ENCODE measurements at regions not wholly inside any gene's neighbourhood (a gene's known extent, or its start where the extent isn't known, plus 50 kb on each side); places are given as distances from the start of the nearest gene placed in this dataset.
A peak's percentile ranks its signal among the peaks of the same experiment; 100 is the strongest.

DNA sequence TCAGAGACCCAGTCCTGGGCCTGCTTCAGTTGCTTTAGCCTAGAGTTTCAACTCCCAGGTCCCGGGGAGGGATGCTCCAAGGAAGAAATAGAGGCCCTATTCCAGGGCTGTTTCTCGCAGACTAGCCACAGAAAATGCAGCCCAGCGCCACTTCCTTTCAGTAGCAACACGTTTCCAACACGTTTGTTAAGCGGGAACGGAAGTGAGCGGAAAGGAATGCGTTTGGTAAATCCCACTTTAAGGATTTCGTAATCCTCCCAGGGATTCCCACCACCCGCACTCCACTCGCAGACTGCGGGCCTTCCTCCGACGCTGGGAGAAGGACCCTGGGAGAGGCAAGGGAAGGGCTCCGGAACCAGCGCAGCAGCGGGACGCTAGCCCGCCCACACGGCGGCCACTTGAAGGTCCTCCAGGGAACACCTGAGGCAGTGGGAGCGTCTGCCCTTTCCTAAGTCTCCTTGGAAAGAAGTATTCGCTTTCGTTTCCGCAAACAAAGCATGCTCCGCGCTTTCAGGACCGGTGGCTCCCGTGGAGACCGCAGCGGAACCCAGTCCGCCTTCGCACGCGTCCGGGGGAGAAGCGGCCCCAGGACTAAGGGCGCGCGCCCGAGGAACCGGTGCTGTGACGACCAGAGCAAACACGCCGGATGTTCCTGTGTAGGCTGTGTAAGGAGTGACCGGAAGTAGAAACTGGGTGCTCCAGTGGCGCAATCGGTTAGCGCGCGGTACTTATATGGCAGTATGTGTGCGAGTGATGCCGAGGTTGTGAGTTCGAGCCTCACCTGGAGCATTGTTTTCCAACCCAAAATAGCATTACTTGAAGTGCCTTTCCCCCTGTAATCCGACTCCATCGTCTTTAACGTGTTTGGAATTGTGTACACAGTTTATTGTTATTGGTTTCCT is 227.6 kb upstream of the PRSS16 start:
- 2 to 5% methylated on average over 56 to 58 of the region's 58 CpGs for WGBS, 2 donors
- peak overlapping the region; percentile 86 to 94 for H3K27ac ChIP-seq (ENCODE audit: low read depth in 2 of 2, low read length in 1 of 2)
- H3K4me3 ChIP-seq (ENCODE audit: low read depth in 1 of 2, low read length in 2 of 2): peak overlapping the region; percentile 63 to 66
- H3K4me1 ChIP-seq (ENCODE audit: control insufficient read depth in 2 of 2, insufficient read depth in 2 of 2, low read length in 1 of 2): no peaks in the 10 kb centered on the region
- peaks cover 0 to 3% of the 10 kb centered on the region in 2 donors for H3K9me3 ChIP-seq (ENCODE audit: control insufficient read depth in 2 of 2, insufficient read depth in 1 of 2, low read depth in 1 of 2, low read length in 1 of 2)
- no peaks in the 10 kb centered on the region for H3K27me3 ChIP-seq (ENCODE audit: control insufficient read depth in 1 of 2, insufficient read depth in 2 of 2, low read length in 2 of 2)
- no peaks in the 10 kb centered on the region for H3K36me3 ChIP-seq (ENCODE audit: control insufficient read depth in 2 of 2, insufficient read depth in 2 of 2, low read length in 1 of 2)

DNA sequence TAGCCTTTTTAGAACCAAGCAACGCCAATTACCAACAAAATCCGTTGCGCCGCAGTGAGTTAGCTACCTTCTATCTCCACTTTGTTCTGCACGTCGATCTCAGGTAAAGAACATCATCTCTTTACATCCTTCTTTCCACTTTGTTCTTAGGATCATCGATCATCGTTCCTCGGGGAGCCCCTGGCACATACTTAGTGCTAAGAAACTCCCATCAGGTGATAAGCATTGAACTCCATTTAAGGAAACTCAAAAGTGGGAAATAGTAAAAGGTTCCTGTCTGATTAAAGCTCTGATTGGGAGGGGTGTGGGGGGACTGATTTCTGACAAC is 227.0 kb upstream of the PRSS16 start:
- 63 to 68% methylated on average over 9 of the region's 9 CpGs for WGBS, 2 donors
- Histone ChIP-seq H3K9me3 (ENCODE audit: control insufficient read depth in 2 of 2, insufficient read depth in 1 of 2, low read depth in 1 of 2, low read length in 1 of 2) (peaks cover 0 to 3% of the 10 kb centered on the region in 2 donors), H3K27me3 (ENCODE audit: control insufficient read depth in 1 of 2, insufficient read depth in 2 of 2, low read length in 2 of 2) (no peaks in the 10 kb centered on the region), H3K4me1 (ENCODE audit: control insufficient read depth in 2 of 2, insufficient read depth in 2 of 2, low read length in 1 of 2) (no peaks in the 10 kb centered on the region), H3K27ac (ENCODE audit: low read depth in 2 of 2, low read length in 1 of 2) (peak overlapping the region; percentile 86 to 94), H3K36me3 (ENCODE audit: control insufficient read depth in 2 of 2, insufficient read depth in 2 of 2, low read length in 1 of 2) (no peaks in the 10 kb centered on the region), H3K4me3 (ENCODE audit: low read depth in 1 of 2, low read length in 2 of 2) (peak overlapping the region; percentile 63 to 66)

DNA sequence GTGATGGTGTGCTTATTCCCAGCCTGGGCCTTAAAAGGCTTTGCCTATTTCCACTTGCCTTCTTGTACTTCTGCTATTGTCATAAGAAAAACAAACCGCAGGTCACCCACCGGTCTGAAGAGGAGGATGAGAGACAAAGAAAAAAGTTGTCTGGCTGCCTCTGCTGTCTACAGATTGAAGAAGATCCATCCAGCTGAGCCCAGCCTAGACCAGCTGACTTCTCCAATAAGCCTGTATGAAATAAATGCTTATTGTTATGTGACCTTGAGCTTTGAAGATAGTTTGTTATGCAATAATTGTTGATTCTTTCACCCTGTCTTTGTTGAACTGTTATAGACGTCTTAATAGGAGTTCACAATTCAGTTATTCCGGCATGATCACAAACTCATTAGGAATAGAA is 223.8 kb upstream of the PRSS16 start:
- Histone ChIP-seq H3K4me3 (ENCODE audit: low read depth in 1 of 2, low read length in 2 of 2) (no peak overlapping the region), H3K27ac (ENCODE audit: low read depth in 2 of 2, low read length in 1 of 2) (no peak overlapping the region), H3K4me1 (ENCODE audit: control insufficient read depth in 2 of 2, insufficient read depth in 2 of 2, low read length in 1 of 2) (no peaks in the 10 kb centered on the region), H3K9me3 (ENCODE audit: control insufficient read depth in 2 of 2, insufficient read depth in 1 of 2, low read depth in 1 of 2, low read length in 1 of 2) (peaks cover 0 to 3% of the 10 kb centered on the region in 2 donors), H3K36me3 (ENCODE audit: control insufficient read depth in 2 of 2, insufficient read depth in 2 of 2, low read length in 1 of 2) (no peaks in the 10 kb centered on the region), H3K27me3 (ENCODE audit: control insufficient read depth in 1 of 2, insufficient read depth in 2 of 2, low read length in 2 of 2) (no peaks in the 10 kb centered on the region)
- WGBS, 2 donors: 93 to 94% methylated on average over 4 of the region's 4 CpGs

DNA sequence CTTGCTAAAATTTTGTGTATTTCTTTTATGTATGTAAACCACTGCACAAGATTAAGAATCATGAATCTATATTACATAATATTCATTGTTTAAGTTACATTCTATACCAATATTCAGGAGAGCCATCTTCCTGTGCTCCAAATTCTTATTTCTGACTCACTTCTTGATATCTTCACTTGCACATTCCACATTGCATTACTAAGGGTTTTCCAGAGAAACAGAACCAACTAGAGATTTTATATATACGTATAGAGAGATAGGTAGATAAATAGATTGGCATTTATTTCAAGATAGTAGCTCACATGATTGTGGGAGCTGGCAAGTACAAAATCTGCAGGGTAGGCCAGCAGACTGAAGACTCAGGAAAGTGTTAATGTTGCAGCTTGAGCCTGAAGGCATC is 222.2 kb upstream of the PRSS16 start:
- H3K4me3 ChIP-seq (ENCODE audit: low read depth in 1 of 2, low read length in 2 of 2): no peak overlapping the region
- H3K36me3 ChIP-seq (ENCODE audit: control insufficient read depth in 2 of 2, insufficient read depth in 2 of 2, low read length in 1 of 2): no peaks in the 10 kb centered on the region
- 93 to 99% methylated on average over 1 of the region's 1 CpG for WGBS, 2 donors
- H3K4me1 ChIP-seq (ENCODE audit: control insufficient read depth in 2 of 2, insufficient read depth in 2 of 2, low read length in 1 of 2): no peaks in the 10 kb centered on the region
- peaks cover 0 to 2% of the 10 kb centered on the region in 2 donors for H3K9me3 ChIP-seq (ENCODE audit: control insufficient read depth in 2 of 2, insufficient read depth in 1 of 2, low read depth in 1 of 2, low read length in 1 of 2)
- H3K27ac ChIP-seq (ENCODE audit: low read depth in 2 of 2, low read length in 1 of 2): no peak overlapping the region
- no peaks in the 10 kb centered on the region for H3K27me3 ChIP-seq (ENCODE audit: control insufficient read depth in 1 of 2, insufficient read depth in 2 of 2, low read length in 2 of 2)

DNA sequence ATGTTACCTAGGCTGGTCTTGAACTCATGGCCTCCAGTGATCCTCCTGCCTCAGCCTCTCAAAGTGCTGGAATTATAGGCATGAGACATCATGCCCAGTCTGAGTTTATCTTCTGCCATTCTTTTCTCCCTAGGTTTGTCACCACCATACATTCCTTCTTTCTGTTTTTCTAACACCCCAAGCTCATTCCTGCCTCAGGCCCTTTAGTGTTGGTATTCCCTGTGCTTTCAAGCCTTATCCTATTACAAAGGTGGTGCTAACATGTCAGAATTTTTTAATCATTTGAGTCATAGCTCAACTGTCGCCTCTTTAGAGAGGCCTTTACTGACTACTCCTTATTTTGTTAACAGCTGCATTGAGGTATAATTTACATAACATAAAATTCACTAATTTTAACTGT is 221.1 kb upstream of the PRSS16 start:
- Histone ChIP-seq H3K4me1 (ENCODE audit: control insufficient read depth in 2 of 2, insufficient read depth in 2 of 2, low read length in 1 of 2) (no peaks in the 10 kb centered on the region), H3K4me3 (ENCODE audit: low read depth in 1 of 2, low read length in 2 of 2) (no peak overlapping the region), H3K27ac (ENCODE audit: low read depth in 2 of 2, low read length in 1 of 2) (no peak overlapping the region), H3K9me3 (ENCODE audit: control insufficient read depth in 2 of 2, insufficient read depth in 1 of 2, low read depth in 1 of 2, low read length in 1 of 2) (peaks cover 0 to 3% of the 10 kb centered on the region in 2 donors), H3K36me3 (ENCODE audit: control insufficient read depth in 2 of 2, insufficient read depth in 2 of 2, low read length in 1 of 2) (no peaks in the 10 kb centered on the region), H3K27me3 (ENCODE audit: control insufficient read depth in 1 of 2, insufficient read depth in 2 of 2, low read length in 2 of 2) (no peaks in the 10 kb centered on the region)
- 68 to 89% methylated on average over 1 of the region's 1 CpG for WGBS, 2 donors

DNA sequence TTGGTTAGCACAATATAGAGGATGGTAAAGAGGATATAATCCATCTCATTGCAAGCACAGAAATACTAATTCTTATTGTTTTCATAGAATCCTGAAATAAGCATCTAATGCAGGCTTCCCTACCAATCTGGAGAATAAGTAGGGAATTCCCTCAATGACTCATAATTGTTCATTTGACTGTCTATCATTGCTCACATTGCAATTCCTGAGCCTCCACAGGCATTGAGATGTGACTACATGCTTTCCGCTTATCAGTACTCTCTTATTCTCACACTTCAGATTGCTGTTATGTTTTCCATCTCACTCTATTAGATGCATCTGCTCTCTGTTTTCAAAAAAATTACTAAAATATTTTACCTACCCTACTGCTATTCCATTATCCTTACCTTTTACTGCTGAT is 216.2 kb upstream of the PRSS16 start:
- Histone ChIP-seq H3K27ac (ENCODE audit: low read depth in 2 of 2, low read length in 1 of 2) (no peak overlapping the region), H3K9me3 (ENCODE audit: control insufficient read depth in 2 of 2, insufficient read depth in 1 of 2, low read depth in 1 of 2, low read length in 1 of 2) (peaks cover 0 to 3% of the 10 kb centered on the region in 2 donors), H3K27me3 (ENCODE audit: control insufficient read depth in 1 of 2, insufficient read depth in 2 of 2, low read length in 2 of 2) (no peaks in the 10 kb centered on the region), H3K36me3 (ENCODE audit: control insufficient read depth in 2 of 2, insufficient read depth in 2 of 2, low read length in 1 of 2) (no peaks in the 10 kb centered on the region), H3K4me3 (ENCODE audit: low read depth in 1 of 2, low read length in 2 of 2) (no peak overlapping the region), H3K4me1 (ENCODE audit: control insufficient read depth in 2 of 2, insufficient read depth in 2 of 2, low read length in 1 of 2) (no peaks in the 10 kb centered on the region)
- WGBS, 2 donors: 87 to 94% methylated on average over 1 of the region's 1 CpG

DNA sequence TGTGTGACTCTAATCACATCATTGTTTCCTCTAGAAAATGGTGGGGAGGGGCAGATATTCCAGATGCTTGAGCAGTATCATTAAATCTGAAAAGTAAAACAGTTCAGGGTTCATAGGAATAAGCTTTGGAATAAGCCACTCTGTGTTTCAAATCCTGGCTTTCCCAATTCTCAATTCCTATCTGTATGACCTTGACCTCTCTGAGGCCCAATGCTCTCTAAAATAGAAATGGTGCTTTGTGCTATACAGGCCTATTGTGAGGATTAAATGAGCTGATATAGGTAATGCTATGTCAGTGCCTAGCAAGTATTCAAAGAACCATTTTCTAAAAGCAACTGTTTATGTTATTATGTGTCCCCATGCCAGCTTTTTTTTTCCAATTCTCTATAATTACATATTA is 209.0 kb upstream of the PRSS16 start:
- Histone ChIP-seq H3K9me3 (ENCODE audit: control insufficient read depth in 2 of 2, insufficient read depth in 1 of 2, low read depth in 1 of 2, low read length in 1 of 2) (no peaks in the 10 kb centered on the region), H3K27ac (ENCODE audit: low read depth in 2 of 2, low read length in 1 of 2) (no peak overlapping the region), H3K4me1 (ENCODE audit: control insufficient read depth in 2 of 2, insufficient read depth in 2 of 2, low read length in 1 of 2) (no peaks in the 10 kb centered on the region), H3K36me3 (ENCODE audit: control insufficient read depth in 2 of 2, insufficient read depth in 2 of 2, low read length in 1 of 2) (no peaks in the 10 kb centered on the region), H3K27me3 (ENCODE audit: control insufficient read depth in 1 of 2, insufficient read depth in 2 of 2, low read length in 2 of 2) (no peaks in the 10 kb centered on the region), H3K4me3 (ENCODE audit: low read depth in 1 of 2, low read length in 2 of 2) (no peak overlapping the region)

DNA sequence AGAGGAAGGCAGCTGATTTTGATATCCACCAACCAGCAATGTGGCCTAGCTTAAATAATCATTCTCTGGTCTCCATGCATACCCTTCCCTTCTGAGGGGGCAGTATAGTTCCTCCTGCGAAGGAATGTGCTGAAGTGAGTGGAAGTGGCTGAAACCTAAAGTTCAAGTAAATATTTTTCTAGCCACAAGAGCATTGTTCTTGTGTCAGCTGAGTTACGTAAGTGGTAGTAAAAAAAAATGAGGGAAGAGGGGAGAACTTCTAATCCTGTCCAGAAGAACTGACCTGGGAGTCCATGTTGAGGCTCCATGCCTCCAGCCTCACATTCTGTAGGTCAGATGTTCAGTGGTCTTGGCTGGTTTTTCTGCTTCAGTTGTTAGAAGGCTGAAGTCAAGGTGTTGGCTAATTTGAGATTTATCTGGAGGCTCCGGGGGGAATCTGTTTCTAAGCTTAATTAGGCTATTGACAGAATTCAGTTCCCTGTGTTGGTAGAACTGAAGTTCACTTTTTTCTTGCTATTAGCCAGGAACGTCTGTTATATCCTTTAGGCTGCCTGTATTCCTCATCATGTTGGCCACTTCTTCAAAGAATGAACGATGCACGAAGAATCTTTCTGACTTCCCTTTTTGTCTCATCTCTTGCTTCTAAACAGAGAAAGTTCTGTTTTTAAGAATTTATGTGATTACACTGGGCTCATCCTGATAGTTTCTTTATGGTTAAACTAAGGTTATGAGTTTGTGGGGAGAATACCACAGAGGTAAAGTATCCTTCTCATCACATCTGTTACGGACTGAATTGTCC is 207.1 kb upstream of the PRSS16 start:
- no peak overlapping the region for H3K4me3 ChIP-seq (ENCODE audit: low read depth in 1 of 2, low read length in 2 of 2)
- H3K4me1 ChIP-seq (ENCODE audit: control insufficient read depth in 2 of 2, insufficient read depth in 2 of 2, low read length in 1 of 2): no peaks in the 10 kb centered on the region
- 77 to 78% methylated on average over 7 of the region's 7 CpGs for WGBS, 2 donors
- H3K9me3 ChIP-seq (ENCODE audit: control insufficient read depth in 2 of 2, insufficient read depth in 1 of 2, low read depth in 1 of 2, low read length in 1 of 2): no peaks in the 10 kb centered on the region
- no peaks in the 10 kb centered on the region for H3K36me3 ChIP-seq (ENCODE audit: control insufficient read depth in 2 of 2, insufficient read depth in 2 of 2, low read length in 1 of 2)
- H3K27ac ChIP-seq (ENCODE audit: low read depth in 2 of 2, low read length in 1 of 2): no peak overlapping the region
- no peaks in the 10 kb centered on the region for H3K27me3 ChIP-seq (ENCODE audit: control insufficient read depth in 1 of 2, insufficient read depth in 2 of 2, low read length in 2 of 2)

DNA sequence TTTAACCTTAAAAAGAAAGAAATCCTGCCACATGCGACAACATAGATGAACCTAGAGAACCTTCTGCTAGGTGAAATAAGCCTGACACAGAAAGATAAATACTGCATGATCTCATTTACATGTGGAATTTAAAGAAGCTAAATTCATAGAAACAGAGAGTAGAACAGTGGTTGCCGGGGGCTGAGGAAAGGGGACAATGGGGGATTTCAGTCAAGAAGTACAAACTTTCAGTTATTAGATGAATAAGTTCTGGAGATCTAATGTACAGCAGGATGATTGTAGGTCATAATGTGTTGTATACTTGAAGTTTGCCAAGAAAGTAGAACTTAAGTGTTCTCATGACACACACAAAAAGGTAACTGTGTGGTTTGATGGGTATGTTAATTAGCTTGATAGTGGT is 204.3 kb upstream of the PRSS16 start:
- WGBS, 2 donors: 92 to 94% methylated on average over 2 of the region's 2 CpGs
- no peaks in the 10 kb centered on the region for H3K27me3 ChIP-seq (ENCODE audit: control insufficient read depth in 1 of 2, insufficient read depth in 2 of 2, low read length in 2 of 2)
- no peaks in the 10 kb centered on the region for H3K4me1 ChIP-seq (ENCODE audit: control insufficient read depth in 2 of 2, insufficient read depth in 2 of 2, low read length in 1 of 2)
- no peaks in the 10 kb centered on the region for H3K36me3 ChIP-seq (ENCODE audit: control insufficient read depth in 2 of 2, insufficient read depth in 2 of 2, low read length in 1 of 2)
- H3K27ac ChIP-seq (ENCODE audit: low read depth in 2 of 2, low read length in 1 of 2): no peak overlapping the region
- H3K4me3 ChIP-seq (ENCODE audit: low read depth in 1 of 2, low read length in 2 of 2): no peak overlapping the region
- H3K9me3 ChIP-seq (ENCODE audit: control insufficient read depth in 2 of 2, insufficient read depth in 1 of 2, low read depth in 1 of 2, low read length in 1 of 2): no peaks in the 10 kb centered on the region

Measured in esophagus (tissue), 2 donors.